GM18873 (cell line): ENCODE measurements at regions not wholly inside any gene's neighbourhood (a gene's known extent, or its start where the extent isn't known, plus 50 kb on each side); places are given as distances from the start of the nearest gene placed in this dataset.

Source experiments
- ATAC-seq: cut with Tn5 transposase; IDR thresholded peaks from one replicate; pipeline ENCODE4 v1.9.1; 2021; ENCODE audit warnings: mild to moderate bottlenecking, moderate library complexity, moderate number of reproducible peaks; ENCODE audit not compliant: unreplicated experiment, low FRiP score

DNA sequence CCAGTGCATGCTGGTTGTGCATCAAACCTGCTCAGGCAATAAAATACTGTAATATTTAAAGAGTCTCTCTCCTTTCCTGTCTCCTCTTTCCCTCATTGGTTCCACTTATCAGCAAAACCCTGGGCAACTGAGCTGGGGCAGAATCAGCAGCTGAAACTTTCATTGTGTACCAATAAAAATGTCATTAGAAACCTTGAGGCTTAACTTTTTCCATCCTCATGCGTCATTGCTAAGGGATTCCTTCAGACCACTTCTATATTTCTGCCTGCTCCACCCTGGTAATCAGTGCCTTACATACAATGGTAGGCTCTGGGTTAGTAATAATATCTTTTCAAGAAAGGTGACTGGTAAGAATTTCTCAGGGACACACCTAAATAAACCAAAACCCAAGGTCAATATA lies 880.3 kb downstream of the RPA4 start:
- no peak for ATAC-seq

DNA sequence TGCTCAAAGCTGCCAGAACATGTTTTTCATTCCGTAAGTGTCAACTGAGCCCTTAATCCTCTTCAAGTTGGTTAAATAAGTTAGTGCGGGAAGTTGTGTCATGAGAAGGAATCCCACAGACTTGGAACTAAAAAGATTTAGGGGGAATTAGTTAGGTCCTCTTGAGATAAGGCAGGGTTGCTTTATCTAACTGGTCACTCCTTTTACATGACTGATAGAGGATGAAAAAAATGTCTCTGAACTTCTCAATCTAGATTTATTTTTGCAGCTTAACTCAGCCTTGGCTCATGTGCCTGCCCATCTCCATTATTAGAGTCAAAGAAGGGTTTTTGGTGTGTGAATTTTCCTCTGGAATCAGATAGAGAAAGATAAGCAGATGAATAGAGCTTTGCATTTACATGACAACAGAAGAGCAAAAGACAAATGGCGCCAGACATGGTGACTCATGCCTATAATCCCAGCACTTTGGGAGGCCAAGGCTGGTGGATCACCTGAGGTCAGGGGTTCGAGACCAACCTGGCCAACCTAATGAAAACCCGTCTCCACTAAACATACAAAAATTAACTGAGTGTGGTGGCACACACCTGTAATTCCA lies 882.9 kb downstream of the RPA4 start:
- ATAC-seq, result no peak

DNA sequence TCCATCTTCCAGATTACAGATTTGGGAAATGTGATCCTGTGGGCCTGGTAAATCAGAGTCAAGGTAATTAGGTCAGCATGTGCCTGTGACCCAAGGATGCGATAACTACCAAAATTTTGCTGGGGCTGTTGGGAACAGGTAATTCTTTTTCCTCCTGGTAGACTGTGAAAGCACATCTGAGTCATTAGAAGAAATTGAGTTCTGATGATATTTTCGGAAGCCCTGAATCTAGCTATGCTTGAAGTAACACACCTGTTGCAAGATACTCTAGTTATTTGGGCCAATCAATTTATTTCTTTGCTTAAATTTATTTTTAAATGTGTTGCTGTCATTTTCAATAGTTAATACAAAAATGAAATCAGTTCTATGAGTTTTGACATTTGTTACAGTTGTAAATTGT lies 903.6 kb downstream of the RPA4 start:
- no peak for ATAC-seq

DNA sequence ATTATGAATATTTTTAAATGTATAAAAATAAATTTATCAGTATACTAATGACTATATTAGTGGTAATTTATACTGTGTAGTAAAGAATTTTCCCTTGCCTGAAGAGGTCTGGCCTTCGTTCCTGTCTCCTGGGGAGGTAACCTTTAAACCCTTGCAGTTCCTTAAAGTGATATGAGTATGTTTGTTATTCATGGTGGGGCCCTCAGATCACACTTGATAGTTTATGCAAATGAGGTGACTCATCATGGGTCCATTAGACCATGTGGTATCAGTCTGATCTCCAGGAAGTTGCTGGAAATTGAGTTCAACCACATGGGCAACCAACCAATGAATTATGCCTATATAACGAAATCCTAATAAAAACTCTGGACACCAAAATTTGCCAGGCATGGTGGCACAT lies 904.1 kb downstream of the RPA4 start:
- ATAC-seq, result peak; percentile 62

DNA sequence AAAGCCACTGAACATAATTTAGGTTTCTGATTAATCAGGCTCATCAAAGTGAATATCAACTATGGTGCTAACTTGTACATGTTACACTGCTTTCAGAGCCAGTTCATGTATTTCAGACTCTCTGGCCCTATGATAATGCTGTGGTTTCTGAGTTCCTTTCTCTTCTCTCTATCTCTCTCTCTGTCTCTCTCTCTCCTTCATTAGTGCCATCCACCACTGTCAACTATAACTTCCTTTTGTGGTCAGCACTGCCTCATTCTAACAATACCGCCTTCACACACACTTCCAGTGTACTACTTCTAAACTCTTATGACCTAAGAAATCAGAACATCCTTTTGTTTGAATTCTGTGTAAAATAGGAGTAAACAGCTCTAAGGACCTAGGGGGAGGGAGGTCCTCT lies 907.1 kb downstream of the RPA4 start:
- ATAC-seq, result no peak

DNA sequence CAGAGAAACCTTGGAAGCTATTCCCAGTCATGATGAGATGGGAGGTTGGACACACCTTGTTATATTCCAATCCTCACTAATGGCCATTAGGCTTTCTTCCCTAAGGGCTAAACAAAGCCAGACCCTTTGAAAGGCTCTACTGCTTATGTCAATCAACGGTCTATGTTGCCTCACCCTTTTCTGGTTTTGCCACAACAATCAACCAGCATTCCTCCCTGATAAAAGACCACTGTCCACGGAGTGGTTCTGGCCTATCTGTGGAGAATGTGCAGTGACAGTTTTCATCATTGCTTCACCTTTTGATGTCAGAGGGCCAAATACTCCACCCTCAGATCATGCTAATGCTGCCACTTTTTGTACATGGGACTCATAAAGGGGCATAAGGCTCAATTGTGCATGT lies 913.4 kb downstream of the RPA4 start:
- ATAC-seq, result no peak

DNA sequence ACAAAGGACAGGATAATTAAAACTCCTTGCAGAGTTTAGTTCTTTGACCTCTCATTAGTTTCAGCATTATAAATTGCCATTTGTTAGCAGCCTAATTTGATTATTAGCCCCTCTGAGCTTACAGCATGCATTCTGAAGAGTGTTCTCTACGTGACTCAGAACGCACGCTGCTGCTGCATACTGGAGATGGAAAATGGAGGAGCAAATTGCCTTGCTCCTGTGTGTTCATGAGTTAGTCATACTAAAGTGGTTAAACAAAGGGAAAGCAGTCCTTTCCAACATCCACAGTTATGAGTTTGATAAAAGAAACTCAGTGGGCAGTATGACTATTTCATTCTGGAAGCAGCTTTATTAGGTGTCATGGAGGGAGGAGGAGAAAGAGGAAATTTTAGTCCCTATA lies 922.5 kb downstream of the RPA4 start:
- ATAC-seq, result no peak

DNA sequence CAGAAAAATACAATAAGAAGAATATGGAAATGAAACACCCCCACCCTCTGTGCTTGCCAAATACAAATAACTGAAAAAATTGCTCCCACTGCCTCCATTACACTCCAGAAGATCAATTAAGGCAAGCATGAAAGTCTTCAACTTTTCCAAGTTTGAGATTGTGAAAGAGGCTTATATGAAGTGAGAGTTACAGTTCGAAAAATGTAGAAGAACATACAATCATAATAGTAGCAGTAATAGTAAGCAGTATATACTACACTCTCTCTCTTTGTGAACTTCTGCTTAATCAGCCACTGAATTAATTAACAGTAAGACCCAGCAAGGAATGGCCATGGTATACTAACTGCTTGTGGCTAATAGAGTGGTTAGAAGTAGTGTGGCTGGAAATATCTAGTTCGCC lies 923.2 kb downstream of the RPA4 start:
- no peak for ATAC-seq

DNA sequence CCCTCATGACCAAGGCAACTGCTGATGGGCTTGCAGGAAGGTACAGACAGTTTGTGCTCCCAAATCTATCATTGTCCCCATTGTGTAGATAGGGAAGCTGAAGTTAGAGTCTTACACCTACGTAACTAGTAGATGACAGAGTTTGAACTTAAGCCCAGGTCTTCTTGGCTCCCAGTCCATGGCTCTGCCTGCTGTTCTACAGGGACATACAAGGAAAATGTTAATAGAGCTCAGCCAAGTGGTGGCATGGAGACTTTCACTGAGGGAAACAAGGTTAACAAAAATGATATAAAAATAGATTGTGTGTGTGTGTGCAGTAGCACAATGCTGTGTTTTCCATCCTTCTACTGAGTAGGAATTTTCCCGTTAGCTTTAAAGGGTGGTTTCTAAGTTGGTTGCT lies 936.5 kb downstream of the RPA4 start:
- ATAC-seq, result no peak

DNA sequence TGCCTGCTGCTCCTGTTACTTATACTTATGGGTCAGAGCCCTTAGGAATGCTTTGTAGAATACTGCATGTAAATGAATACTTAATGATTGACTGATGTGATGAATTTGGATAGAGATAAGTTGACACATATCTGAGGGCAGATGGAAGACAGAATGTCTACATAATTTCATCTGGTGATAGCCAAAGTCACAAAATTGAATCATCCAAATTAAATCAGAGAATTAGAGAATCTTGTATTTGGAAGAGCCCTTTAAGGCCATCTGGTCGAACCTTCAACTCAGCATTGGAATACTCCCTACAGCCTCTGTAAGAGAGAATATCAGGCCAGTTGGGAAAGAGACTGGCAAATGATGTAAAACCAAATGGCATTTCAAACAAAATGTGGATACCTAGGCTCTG lies 944.8 kb downstream of the RPA4 start:
- no peak for ATAC-seq

DNA sequence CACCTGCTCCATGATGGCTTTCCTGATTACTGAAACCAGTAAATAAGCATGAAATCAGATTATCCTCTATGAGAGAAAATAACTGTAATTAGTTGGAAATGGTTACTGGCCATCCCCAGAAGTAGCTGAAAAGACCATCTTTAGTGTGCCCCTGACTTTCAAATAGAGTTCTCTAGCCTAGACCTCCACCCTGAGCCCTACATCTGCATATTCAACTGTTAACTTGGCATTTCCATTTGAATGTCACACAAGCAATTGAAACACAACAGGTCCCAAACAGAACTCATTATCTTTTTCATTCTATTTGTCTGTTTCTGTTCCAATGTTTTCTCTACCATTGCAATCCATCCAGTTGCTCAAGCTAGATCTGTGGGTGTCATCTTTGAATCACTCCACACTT lies 952.3 kb downstream of the RPA4 start:
- no peak for ATAC-seq

DNA sequence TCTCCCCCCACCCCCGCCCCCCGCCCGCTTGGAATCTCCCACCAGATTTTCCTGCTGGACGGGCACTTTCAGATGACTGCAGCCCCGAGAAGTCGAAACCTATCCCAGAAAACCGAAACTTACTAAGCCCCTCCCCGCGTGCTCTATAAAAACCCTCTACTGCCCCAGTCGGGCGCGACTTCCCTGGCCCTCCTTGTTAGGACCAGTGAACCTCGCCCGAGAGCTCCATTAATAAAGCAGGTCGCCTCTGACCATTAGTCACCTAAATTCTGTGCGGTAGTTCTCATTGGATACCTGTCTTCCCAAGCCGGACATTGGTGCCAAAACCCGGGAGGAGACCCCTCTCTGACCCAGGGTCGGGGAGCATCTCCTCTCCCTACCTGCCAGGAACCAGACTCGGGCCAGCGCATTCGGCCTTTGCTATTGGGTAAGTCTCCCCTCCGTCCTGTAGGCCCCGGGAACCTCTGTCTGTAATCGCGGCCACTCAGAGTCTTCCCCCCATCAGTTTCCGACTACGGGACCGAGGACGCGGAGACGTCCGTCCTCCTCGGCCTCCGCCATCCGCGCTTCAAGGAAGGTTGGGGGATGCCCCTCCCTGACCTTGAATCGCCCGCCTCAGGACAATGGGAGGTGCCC lies 958.0 kb downstream of the RPA4 start:
- ATAC-seq, result no peak

DNA sequence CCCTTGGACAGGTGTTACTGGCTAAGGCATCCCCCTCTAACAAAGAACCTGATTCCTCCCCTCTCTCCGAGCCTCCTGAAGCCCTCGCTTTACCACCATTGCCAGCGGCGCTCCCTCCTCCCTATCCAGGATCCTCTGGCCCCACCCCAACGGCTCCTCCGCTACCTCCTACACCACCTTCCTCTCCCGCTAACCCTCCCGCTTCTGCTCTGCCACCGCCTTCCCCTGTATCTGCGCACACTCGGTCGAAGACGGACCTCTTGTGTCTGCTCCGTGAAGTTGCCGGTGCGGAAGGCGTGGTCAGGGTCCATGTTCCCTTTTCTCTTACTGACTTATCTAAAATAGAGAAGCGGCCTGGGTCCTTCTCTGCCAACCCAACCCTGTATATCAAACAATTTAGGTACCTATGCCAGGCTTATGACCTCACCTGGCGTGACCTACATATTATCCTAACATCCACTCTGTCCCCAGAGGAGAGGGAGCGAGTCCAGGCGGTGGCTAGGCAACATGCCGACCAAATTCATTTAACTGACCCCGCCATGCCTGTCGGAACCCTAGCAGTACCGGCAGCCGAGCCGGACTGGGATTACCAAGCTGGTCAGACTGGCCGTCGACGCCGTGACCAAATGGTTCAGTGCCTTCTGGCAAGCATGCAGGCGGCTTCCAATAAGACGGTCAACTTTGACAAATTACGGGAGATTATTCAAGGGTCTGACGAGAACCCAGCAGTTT lies 958.9 kb downstream of the RPA4 start:
- ATAC-seq, result no peak

DNA sequence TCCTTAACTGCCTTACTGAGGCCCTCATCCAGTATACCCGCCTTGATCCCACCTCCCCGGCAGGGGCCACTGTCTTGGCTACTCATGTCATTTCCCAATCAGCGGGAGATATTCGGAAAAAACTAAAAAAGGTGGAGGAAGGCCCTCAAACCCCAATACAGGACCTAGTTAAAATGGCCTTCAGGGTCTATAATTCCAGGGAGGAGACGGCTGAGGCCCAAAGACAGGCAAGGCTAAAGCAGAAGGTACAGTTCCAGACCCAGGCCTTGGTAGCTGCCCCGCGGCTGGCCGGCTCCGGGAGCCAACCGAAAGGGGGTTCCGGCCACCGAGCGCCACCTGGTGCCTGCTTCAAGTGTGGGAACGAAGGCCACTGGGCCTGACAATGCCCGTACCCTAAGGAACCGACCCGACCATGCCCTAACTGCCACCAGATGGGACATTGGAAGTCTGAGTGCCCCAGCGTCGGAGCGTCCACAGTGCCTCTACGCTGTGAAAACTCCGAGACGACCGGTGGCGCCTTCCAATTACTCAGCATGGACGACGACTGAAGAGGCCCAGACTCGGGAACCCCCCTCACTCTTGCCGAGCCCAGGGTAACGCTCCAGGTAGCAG lies 959.6 kb downstream of the RPA4 start:
- no peak for ATAC-seq

DNA sequence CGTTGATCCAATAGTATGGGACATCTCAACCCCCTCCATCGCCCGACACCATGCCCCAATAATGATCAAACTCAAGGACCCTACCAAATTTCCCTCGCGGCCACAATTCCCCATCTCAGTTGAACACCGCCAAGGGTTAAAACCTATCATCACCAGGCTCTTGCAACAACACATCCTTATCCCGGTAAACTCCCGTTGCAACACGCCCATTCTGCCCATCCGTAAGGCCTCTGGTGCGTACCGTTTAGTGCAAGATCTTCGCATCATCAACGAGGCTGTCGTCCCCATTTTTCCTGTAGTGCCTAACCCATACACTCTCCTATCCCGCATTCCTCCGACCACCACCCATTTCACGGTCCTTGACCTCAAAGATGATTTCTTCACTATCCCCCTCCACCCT lies 960.5 kb downstream of the RPA4 start:
- no peak for ATAC-seq

DNA sequence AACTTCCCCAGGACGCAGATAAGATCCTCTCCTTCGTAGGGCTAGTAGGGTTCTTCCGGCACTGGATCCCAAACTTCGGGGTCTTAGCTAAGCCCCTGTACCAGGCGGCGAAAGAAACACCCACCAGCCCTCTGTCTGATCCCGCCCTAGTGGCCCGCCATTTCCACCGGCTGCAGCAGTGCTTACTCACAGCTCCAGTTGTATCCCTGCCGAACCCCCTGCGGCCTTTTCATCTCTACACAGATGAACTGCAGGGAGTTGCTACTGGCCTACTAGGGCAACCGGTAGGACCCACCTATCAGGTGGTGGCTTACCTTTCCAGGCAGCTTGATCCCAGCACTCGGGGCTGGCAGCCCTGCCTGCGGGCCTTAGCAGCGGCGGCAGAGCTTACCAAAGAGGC lies 961.2 kb downstream of the RPA4 start:
- no peak for ATAC-seq

DNA sequence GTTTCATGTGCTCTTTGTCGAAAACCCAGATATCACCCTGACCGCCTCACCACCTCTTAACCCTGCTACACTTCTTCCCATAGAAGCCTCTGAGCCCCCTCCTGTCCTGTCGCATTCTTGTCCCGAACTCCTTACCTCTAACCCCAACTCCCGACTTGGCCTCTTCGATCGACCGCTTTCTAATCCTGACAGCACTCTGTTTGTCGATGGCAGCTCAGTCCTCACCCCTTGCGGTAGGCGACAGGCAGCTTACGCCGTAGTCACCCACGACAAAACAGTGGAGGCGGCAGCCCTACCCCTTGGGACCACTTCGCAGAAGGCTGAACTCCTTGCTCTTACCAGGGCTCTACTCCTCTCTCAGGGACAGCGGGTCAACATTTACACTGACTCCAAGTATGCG lies 961.7 kb downstream of the RPA4 start:
- no peak for ATAC-seq

DNA sequence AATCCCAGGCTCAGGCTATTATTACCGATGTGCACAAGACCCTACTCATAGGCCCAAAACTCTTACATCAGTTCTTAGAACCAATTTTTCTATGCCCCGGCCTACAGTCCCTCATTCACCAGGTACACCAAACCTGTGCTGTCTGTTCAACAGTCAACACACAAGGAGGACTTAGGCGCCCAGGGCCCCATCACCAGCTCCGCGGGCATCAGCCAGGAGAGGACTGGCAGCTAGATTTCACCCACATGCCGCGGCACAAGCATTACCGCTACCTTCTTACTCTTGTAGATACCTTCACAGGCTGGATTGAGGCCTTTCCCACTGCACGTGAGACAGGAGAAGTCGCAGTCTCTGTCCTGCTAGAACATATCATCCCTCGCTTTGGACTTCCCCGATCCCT lies 962.5 kb downstream of the RPA4 start:
- ATAC-seq, result no peak

DNA sequence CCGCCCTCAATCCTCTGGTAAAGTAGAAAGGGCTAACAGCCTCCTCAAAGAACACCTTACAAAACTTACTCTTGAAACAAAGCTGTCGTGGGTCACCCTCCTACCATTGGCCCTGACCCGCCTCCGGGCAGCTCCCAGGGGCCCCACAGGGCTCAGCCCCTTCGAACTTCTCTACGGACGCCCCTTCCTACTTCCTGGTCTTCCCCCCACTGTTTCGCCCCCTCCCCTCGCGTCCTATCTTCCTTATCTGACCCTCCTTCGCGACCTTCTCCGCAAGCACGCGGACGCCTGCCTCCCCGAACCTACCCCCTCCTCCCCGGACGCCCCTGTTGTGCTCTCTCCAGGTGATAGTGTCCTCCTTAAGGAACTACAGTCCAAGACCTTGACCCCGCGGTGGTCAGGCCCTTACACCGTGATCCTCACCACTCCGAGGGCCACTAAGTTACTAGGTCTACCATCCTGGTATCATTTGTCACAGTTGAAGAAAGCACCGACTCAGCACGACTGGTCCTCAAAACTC lies 963.1 kb downstream of the RPA4 start:
- ATAC-seq, result no peak

DNA sequence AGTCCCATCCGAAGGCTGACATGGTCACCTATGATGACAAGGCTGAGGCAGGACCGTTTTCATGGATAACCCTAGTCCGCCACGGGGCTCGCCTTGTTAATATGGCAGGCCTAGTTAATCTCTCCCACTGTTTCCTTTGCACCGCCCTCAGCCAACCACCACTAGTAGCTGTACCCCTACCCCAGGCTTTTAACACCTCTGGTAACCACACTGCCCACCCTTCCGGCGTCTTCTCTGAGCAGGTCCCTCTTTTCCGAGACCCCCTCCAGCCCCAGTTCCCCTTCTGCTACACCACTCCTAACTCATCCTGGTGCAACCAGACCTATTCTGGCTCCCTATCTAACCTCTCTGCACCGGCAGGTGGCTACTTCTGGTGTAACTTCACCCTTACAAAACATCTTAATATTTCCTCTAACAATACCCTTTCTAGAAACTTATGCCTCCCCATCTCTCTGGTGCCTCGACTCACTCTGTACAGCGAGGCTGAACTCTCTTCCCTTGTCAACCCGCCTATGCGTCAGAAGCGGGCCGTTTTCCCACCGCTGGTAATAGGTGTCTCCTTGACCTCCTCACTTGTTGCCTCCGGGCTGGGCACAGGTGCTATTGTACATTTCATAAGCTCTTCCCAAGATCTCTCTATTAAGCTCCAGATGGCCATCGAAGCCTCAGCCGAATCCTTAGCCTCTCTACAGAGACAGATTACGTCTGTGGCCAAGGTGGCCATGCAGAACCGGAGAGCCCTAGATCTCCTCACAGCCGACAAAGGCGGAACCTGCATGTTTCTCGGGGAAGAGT lies 964.4 kb downstream of the RPA4 start:
- ATAC-seq, result no peak

DNA sequence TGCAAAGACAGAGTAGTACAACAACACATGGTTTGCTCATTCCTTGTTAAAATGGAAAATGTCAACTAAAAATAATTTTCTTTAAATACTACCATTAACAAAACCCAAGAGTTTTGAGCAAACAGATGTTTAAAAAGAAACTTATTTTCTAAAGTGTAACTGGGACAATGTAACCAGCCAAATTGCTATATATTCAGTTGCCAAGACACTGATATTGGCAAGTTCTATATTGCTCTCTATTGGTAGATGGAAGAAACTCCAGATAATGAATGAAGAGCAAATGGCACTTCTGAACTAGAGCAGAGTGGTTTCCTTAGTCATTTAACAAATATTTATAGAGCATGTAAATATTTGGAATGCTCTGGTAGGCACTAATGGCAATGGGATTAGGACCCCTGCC lies 966.2 kb downstream of the RPA4 start:
- ATAC-seq, result no peak
